Inferior parietal cortex (tissue), 1 donor: ENCODE measurements at regions not wholly inside any gene's neighbourhood (a gene's known extent, or its start where the extent isn't known, plus 50 kb on each side); places are given as distances from the start of the nearest gene placed in this dataset.
"Not testable (repeated sequence)": the region's sequence is repeated elsewhere in the genome, so short reads cannot be mapped to it uniquely, and the experiment has no call there.

Experiments used
- DNase-seq: peaks from one replicate; pipeline ENCODE4 v3.0.0-alpha.2; 2016; ENCODE audit errors: extremely low spot score

- DNase-seq: not testable (repeated sequence)
Observed at GRCh38 chr10:29363930-29364329, 75.1 kb downstream of the LYZL1 start.

GRCh38 chr10:29366206-29366605 is 77.3 kb downstream of the LYZL1 start:
- not testable (repeated sequence) for DNase-seq

GRCh38 chr10:29369419-29369818 is 80.5 kb downstream of the LYZL1 start:
- DNase-seq: no peak

- no peak for DNase-seq
Observed at GRCh38 chr10:29370097-29371092, 81.5 kb downstream of the LYZL1 start.

GRCh38 chr10:29372920-29373319 is 84.0 kb downstream of the LYZL1 start:
- DNase-seq: no peak

- no peak for DNase-seq
Observed at GRCh38 chr10:29374162-29374561, 85.3 kb downstream of the LYZL1 start.

GRCh38 chr10:29375888-29376287 is 87.0 kb downstream of the LYZL1 start:
- DNase-seq: no peak

GRCh38 chr10:29377333-29377961 is 88.6 kb downstream of the LYZL1 start:
- DNase-seq: peak; percentile 22

- no peak for DNase-seq
Observed at GRCh38 chr10:29378106-29378505, 89.2 kb downstream of the LYZL1 start.

GRCh38 chr10:29379208-29379607 is 90.3 kb downstream of the LYZL1 start:
- DNase-seq: no peak

- not testable (repeated sequence) for DNase-seq
Observed at GRCh38 chr10:29379777-29380598, 91.1 kb downstream of the LYZL1 start.

- not testable (repeated sequence) for DNase-seq
Observed at GRCh38 chr10:29380599-29381511, 92.0 kb downstream of the LYZL1 start.

GRCh38 chr10:29386342-29386999 is 97.6 kb downstream of the LYZL1 start:
- DNase-seq: peak; percentile 39

- DNase-seq: no peak
Observed at GRCh38 chr10:29387269-29387668, 98.4 kb downstream of the LYZL1 start.

GRCh38 chr10:29388112-29388511 is 99.2 kb downstream of the LYZL1 start:
- not testable (repeated sequence) for DNase-seq

GRCh38 chr10:29389493-29389892 is 100.6 kb downstream of the LYZL1 start:
- no peak for DNase-seq

GRCh38 chr10:29389935-29390334 is 101.1 kb downstream of the LYZL1 start:
- DNase-seq: no peak

- DNase-seq: peak; percentile 53
Observed at GRCh38 chr10:29392376-29393021, 103.6 kb downstream of the LYZL1 start.

- DNase-seq: no peak
Observed at GRCh38 chr10:29394321-29394932, 105.6 kb downstream of the LYZL1 start.
